Lower leg skin (tissue), 3 donors: ENCODE measurements at regions not wholly inside any gene's neighbourhood (a gene's known extent, or its start where the extent isn't known, plus 50 kb on each side); places are given as distances from the start of the nearest gene placed in this dataset.

Source experiments
- POLR2A ChIP-seq, 2 donors: fragments of 450-650 bp; IDR thresholded peaks; one replicate each; pipeline ENCODE4 v1.6.1; 2016 to 2017; ENCODE audit warnings: antibody characterized with exemption in 2 of 2, mild to moderate bottlenecking in 1 of 2, moderate library complexity in 1 of 2
- TF ChIP-seq, protein P1 (sequence below), 3 donors: fragments of 450-650 bp; IDR thresholded peaks; one replicate each; pipeline ENCODE4 v1.5.1; 2016; ENCODE audit warnings: antibody characterized with exemption in 3 of 3, mild to moderate bottlenecking in 3 of 3, moderate library complexity in 2 of 3

DNA sequence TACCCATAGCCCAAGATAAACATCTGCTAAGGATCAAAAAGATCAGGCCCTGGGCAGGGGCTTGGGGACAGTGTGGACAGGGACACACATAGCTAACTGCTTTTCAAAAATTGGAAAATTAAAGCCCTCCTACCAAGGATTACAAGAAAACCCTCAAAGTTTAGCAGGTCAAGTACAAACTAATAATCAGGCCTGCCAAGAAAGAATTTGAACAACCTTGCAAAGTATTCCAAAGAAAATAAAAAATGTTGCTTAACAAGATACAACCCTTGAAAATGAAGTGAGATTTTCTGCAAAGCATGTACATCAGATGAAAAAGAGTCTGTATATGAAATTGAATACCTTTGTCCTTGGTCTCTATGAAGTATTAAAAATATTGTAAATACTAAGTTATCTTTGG is 67.3 kb downstream of the KLF12 start:
- TF ChIP-seq, protein P1, sequence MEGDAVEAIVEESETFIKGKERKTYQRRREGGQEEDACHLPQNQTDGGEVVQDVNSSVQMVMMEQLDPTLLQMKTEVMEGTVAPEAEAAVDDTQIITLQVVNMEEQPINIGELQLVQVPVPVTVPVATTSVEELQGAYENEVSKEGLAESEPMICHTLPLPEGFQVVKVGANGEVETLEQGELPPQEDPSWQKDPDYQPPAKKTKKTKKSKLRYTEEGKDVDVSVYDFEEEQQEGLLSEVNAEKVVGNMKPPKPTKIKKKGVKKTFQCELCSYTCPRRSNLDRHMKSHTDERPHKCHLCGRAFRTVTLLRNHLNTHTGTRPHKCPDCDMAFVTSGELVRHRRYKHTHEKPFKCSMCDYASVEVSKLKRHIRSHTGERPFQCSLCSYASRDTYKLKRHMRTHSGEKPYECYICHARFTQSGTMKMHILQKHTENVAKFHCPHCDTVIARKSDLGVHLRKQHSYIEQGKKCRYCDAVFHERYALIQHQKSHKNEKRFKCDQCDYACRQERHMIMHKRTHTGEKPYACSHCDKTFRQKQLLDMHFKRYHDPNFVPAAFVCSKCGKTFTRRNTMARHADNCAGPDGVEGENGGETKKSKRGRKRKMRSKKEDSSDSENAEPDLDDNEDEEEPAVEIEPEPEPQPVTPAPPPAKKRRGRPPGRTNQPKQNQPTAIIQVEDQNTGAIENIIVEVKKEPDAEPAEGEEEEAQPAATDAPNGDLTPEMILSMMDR (IDR thresholded peaks at IDR 0.05): no peak
- TF ChIP-seq POLR2A (IDR thresholded peaks at IDR 0.05): no peak
